ENCODE measurements at regions not wholly inside any gene's neighbourhood (a gene's known extent, or its start where the extent isn't known, plus 50 kb on each side); places are given as distances from the start of the nearest gene placed in this dataset.

- no peak overlapping the region for H3K4me3 ChIP-seq (ENCODE audit: insufficient read depth, low read depth, low read length)
- no peak overlapping the region for H4K8ac ChIP-seq (ENCODE audit: low read depth in 2 of 2, low read length in 2 of 2)
- no peak overlapping the region for H2AFZ ChIP-seq (replicated peaks; ENCODE audit: low read length, poor library complexity)
- no peak overlapping the region for H3K23ac ChIP-seq (ENCODE audit: low read depth, low read length)
- in situ Hi-C loops (cut with MboI; ENCODE audit: low sequenced_read_pairs) (no loop called here), intact Hi-C loops (cut with micrococcal nuclease) (no loop called here), dilution Hi-C loops (cut with HindIII; ENCODE audit: low sequenced_read_pairs, unreplicated experiment) (no loop called here)
- no peak overlapping the region for H3K14ac ChIP-seq (replicated peaks; ENCODE audit: low read depth, low read length)
- DNase-seq (no peak), ATAC-seq (ENCODE audit: low read depth) (no peak)
- no peak overlapping the region for H2AK5ac ChIP-seq (ENCODE audit: low read depth, low read length)
- no peak overlapping the region for H3K56ac ChIP-seq (ENCODE audit: extremely low read depth, insufficient read depth, low read length)
- ChIA-PET POLR2A (ENCODE audit: unreplicated experiment) (no interaction called here), CTCF (no interaction called here)
- H3K4ac ChIP-seq (ENCODE audit: low read depth, low read length) = no peak overlapping the region
- H3K9me3 ChIP-seq (ENCODE audit: control insufficient read depth, insufficient read depth, low read length) = no peaks in the 10 kb centered on the region
- no peak overlapping the region for H3K4me2 ChIP-seq (ENCODE audit: low read depth, low read length)
- H2BK5ac ChIP-seq (ENCODE audit: low read depth, low read length, poor library complexity, severe bottlenecking) = no peak overlapping the region
- H2BK120ac ChIP-seq (ENCODE audit: low read depth, low read length) = no peak overlapping the region
- no peaks in the 10 kb centered on the region for H4K20me1 ChIP-seq (ENCODE audit: insufficient read depth, low read length)
- H3K9ac ChIP-seq (ENCODE audit: low read depth, low read length) = no peak overlapping the region
- H3K18ac ChIP-seq (ENCODE audit: low read depth, low read length) = no peak overlapping the region
- no peak overlapping the region for H2BK20ac ChIP-seq (ENCODE audit: low read depth, low read length)
- no peak overlapping the region for H4K5ac ChIP-seq (ENCODE audit: low read depth, low read length)
- H3K4me1 ChIP-seq (ENCODE audit: control insufficient read depth, insufficient read depth, low read length) = no peaks in the 10 kb centered on the region
- H3K27me3 ChIP-seq (ENCODE audit: control insufficient read depth, insufficient read depth, low read length) = peaks cover 2% of the 10 kb centered on the region; the same call in 1 of the 2 replicates
- BruUV-seq (replicated peaks) = no TSS peak
- H3K79me1 ChIP-seq (ENCODE audit: low read depth in 1 of 2, low read length in 2 of 2) = no peaks in the 10 kb centered on the region
- no peak overlapping the region for H4K91ac ChIP-seq (ENCODE audit: insufficient read depth, low read depth, low read length)
- no peak overlapping the region for H2BK15ac ChIP-seq (ENCODE audit: low read depth, low read length)
- no peaks in the 10 kb centered on the region for H3K36me3 ChIP-seq (ENCODE audit: control insufficient read depth, insufficient read depth, low read length)
- H3K9me1 ChIP-seq (ENCODE audit: insufficient read depth, low read length) = no peaks in the 10 kb centered on the region
- WGBS, 2 experiments (ENCODE audit: extremely low coverage in 2 of 2, insufficient read length in 1 of 2) = no CpG with 5 or more reads among the region's 1 CpG
- H3K27ac ChIP-seq (ENCODE audit: insufficient read depth, low read length) = no peak overlapping the region
- TF ChIP-seq USF2 (IDR thresholded peaks at IDR 0.05; ENCODE audit: low read depth, low read length) (no peak), CTCF (conservative IDR thresholded peaks at IDR 0.05; ENCODE audit: low read depth, low read length) (no peak), FOS (IDR thresholded peaks at IDR 0.05; ENCODE audit: low read depth, low read length) (no peak), RAD21 (IDR thresholded peaks at IDR 0.05; ENCODE audit: low read length) (no peak), SMC3 (IDR thresholded peaks at IDR 0.05; ENCODE audit: low read depth, low read length) (no peak), RFX5 (IDR thresholded peaks at IDR 0.05; ENCODE audit: low read depth, low read length) (no peak), ELK1 (IDR thresholded peaks at IDR 0.05; ENCODE audit: borderline replicate concordance, low read depth, low read length) (no peak), RCOR1 (IDR thresholded peaks at IDR 0.05; ENCODE audit: insufficient replicate concordance, low read length) (no peak), NFE2L2 (IDR thresholded peaks at IDR 0.05; ENCODE audit: low read depth, low read length) (no peak), CEBPB (IDR thresholded peaks at IDR 0.05; ENCODE audit: low read depth, low read length) (no peak), BHLHE40 (IDR thresholded peaks at IDR 0.05; ENCODE audit: low read depth, low read length) (no peak), MXI1 (IDR thresholded peaks at IDR 0.05; ENCODE audit: borderline replicate concordance, low read depth, low read length) (no peak), CHD1 (IDR thresholded peaks at IDR 0.05; ENCODE audit: low read depth, low read length) (no peak), POLR2A (IDR thresholded peaks at IDR 0.05; ENCODE audit: low read depth, low read length) (no peak), MAFK (IDR thresholded peaks at IDR 0.05; ENCODE audit: low read depth, low read length) (no peak), MAZ (IDR thresholded peaks at IDR 0.05; ENCODE audit: borderline replicate concordance, low read depth, low read length) (no peak)
- no peak overlapping the region for H2AK9ac ChIP-seq (replicated peaks; ENCODE audit: low read depth, low read length, poor library complexity)
These were observed 70.2 kb upstream of the DAPP1 start for GRCh38 chr4:99746443-99746842.

All from IMR-90 (cell line).